ENCODE measurements at regions not wholly inside any gene's neighbourhood (a gene's known extent, or its start where the extent isn't known, plus 50 kb on each side); places are given as distances from the start of the nearest gene placed in this dataset.

GRCh38 chr3:96007650-96008195 lies 806.7 kb upstream of the EPHA6 start:
- ChIA-PET CTCF (no interaction called here), POLR2A (no interaction called here)

GRCh38 chr3:96012939-96013338 lies 801.5 kb upstream of the EPHA6 start:
- Histone ChIP-seq H3K9me3 (ENCODE audit: control insufficient read depth, insufficient read depth, low read depth, low read length) (no peaks in the 10 kb centered on the region), H3K27ac (ENCODE audit: extremely low read depth, low read depth, low read length) (no peak overlapping the region), H3K4me3 (ENCODE audit: low read depth, low read length) (no peak overlapping the region), H3K4me1 (ENCODE audit: control insufficient read depth, insufficient read depth, low read length) (no peaks in the 10 kb centered on the region), H3K36me3 (ENCODE audit: control insufficient read depth in 2 of 2, insufficient read depth in 1 of 2, low read length in 2 of 2) (no peaks in the 10 kb centered on the region)
- ChIA-PET CTCF (no interaction called here), POLR2A (no interaction called here)
- TF ChIP-seq KLF9 (tag by site-specific recombination; IDR thresholded peaks at IDR 0.05; ENCODE audit: low read depth) (no peak), INSM2 (tag by site-specific recombination; IDR thresholded peaks at IDR 0.05) (no peak), ATF2 (tag by site-specific recombination; IDR thresholded peaks at IDR 0.05; ENCODE audit: low read depth) (no peak), BCL6B (tag by site-specific recombination; IDR thresholded peaks at IDR 0.05) (no peak), ZNF202 (tag by site-specific recombination; IDR thresholded peaks at IDR 0.05; ENCODE audit: borderline replicate concordance) (no peak), PRDM4 (tag by site-specific recombination; IDR thresholded peaks at IDR 0.05) (no peak), ZNF24 (tag by site-specific recombination; IDR thresholded peaks at IDR 0.05) (no peak), ZNF155 (tag by site-specific recombination; IDR thresholded peaks at IDR 0.05) (no peak), ZNF350 (tag by site-specific recombination; IDR thresholded peaks at IDR 0.05) (no peak), ZNF324 (tag by site-specific recombination; IDR thresholded peaks at IDR 0.05) (no peak), ZNF302 (tag by site-specific recombination; IDR thresholded peaks at IDR 0.05; ENCODE audit: low read depth) (no peak), ZNF404 (tag by site-specific recombination; IDR thresholded peaks at IDR 0.05) (no peak), EGR2 (tag by site-specific recombination; IDR thresholded peaks at IDR 0.05; ENCODE audit: low read depth) (no peak), ZNF510 (tag by site-specific recombination; IDR thresholded peaks at IDR 0.05; ENCODE audit: insufficient replicate concordance) (no peak), ZBTB48 (tag by site-specific recombination; IDR thresholded peaks at IDR 0.05) (no peak), HOXC10 (CRISPR knock-in tag; IDR thresholded peaks at IDR 0.05) (no peak), ZNF394 (tag by site-specific recombination; IDR thresholded peaks at IDR 0.05; ENCODE audit: borderline replicate concordance) (no peak)

More at GRCh38 chr3:96007650-96008195, 806.7 kb upstream of the EPHA6 start:
- H3K36me3 ChIP-seq (ENCODE audit: control insufficient read depth in 2 of 2, insufficient read depth in 1 of 2, low read length in 2 of 2), result no peaks in the 10 kb centered on the region
- H3K27ac ChIP-seq (ENCODE audit: extremely low read depth, low read depth, low read length), result no peak overlapping the region
- TF ChIP-seq CTCF (tag by site-specific recombination; IDR thresholded peaks at IDR 0.05), result no peak
- no peak for TF ChIP-seq ZNF214 (tag by site-specific recombination; IDR thresholded peaks at IDR 0.05; ENCODE audit: borderline replicate concordance)
- TF ChIP-seq ZNF529 (tag by site-specific recombination; IDR thresholded peaks at IDR 0.05; ENCODE audit: insufficient replicate concordance), result no peak
- no peak for TF ChIP-seq ZNF362 (tag by site-specific recombination; IDR thresholded peaks at IDR 0.05)
- H3K4me3 ChIP-seq (ENCODE audit: low read depth, low read length), result no peak overlapping the region
- no peaks in the 10 kb centered on the region for H3K4me1 ChIP-seq (ENCODE audit: control insufficient read depth, insufficient read depth, low read length)
- no peaks in the 10 kb centered on the region for H3K9me3 ChIP-seq (ENCODE audit: control insufficient read depth, insufficient read depth, low read depth, low read length)

Data from HEK293 (cell line).